ENCODE measurements at regions not wholly inside any gene's neighbourhood (a gene's known extent, or its start where the extent isn't known, plus 50 kb on each side); places are given as distances from the start of the nearest gene placed in this dataset.

GRCh38 chrX:146264763-146265375, 447.2 kb downstream of the SLITRK2 start:
- Histone ChIP-seq H3K36me3 (no peaks in the 10 kb centered on the region), H3K4me1 (no peaks in the 10 kb centered on the region), H3K27me3 (no peaks in the 10 kb centered on the region), H3K9me3 (no peaks in the 10 kb centered on the region), H3K27ac (no peak overlapping the region), H3K4me3 (no peak overlapping the region)
- no peak for TF ChIP-seq CTCF (IDR thresholded peaks at IDR 0.05)
- intact Hi-C loops (cut with DNase I): no loop called here
- 61 to 78% methylated on average over 8 of the region's 8 CpGs for WGBS, 2 donors
- no peak for DNase-seq
- ATAC-seq: no peak

- ATAC-seq (no peak), DNase-seq (no peak)
- Histone ChIP-seq H3K27ac (no peak overlapping the region), H3K9me3 (no peaks in the 10 kb centered on the region), H3K4me3 (no peak overlapping the region), H3K36me3 (no peaks in the 10 kb centered on the region), H3K4me1 (no peaks in the 10 kb centered on the region), H3K27me3 (no peaks in the 10 kb centered on the region)
- 7 to 26% methylated on average over 1 to 2 of the region's 2 CpGs for WGBS, 2 donors
- no peak for TF ChIP-seq CTCF (IDR thresholded peaks at IDR 0.05)
- intact Hi-C loops (cut with DNase I): no loop called here
These were observed 460.8 kb downstream of the SLITRK2 start for GRCh38 chrX:146278381-146278780.

Small RNA genes in the stretch of these regions (microRNA-seq; reads per million reads assigned to microRNA genes)
- gene MIR888 (0 reads per million in 2 donors), gene MIR890 (0 reads per million in 2 donors), gene MIR891A (0 to 1.5 reads per million in 2 donors), gene MIR891B (0 reads per million in 2 donors), gene MIR892A (0 to 1.0 reads per million in 2 donors), gene MIR892B (0 reads per million in 2 donors), gene MIR892C (0 reads per million in 2 donors)

Measured in heart right ventricle (tissue), 16 donors.